ENCODE measurements at regions not wholly inside any gene's neighbourhood (a gene's known extent, or its start where the extent isn't known, plus 50 kb on each side); places are given as distances from the start of the nearest gene placed in this dataset.

DNA sequence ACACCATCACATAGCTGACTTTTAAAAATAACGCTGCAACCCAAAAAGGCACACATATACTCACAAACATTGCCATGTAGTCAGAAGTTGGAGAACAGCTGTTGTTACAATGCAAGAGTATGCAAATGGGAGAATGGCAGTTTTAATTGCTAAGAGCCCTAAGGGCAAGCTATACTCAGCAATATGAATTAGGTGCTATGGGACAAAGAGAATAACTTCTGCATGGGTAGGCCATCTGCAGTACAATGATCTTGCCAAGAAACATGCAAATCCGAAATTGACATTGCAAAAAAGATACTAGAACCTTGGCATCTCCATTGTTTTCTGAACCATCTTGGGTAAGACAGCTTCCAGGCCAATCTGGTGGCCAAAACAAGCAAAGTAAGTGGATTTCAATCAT, 697.8 kb downstream of the LRRIQ3 start:
- Histone ChIP-seq H3K36me3 (ENCODE audit: low read depth) (no peaks in the 10 kb centered on the region), H3K9me3 (no peaks in the 10 kb centered on the region), H3K4me3 (no peak overlapping the region), H3K4me1 (ENCODE audit: low read depth) (no peaks in the 10 kb centered on the region)
- ATAC-seq (no peak), DNase-seq (no peak)
- no peak for TF ChIP-seq CTCF (IDR thresholded peaks at IDR 0.05)
- intact Hi-C loops (cut with DNase I, micrococcal nuclease), result no loop called here

DNA sequence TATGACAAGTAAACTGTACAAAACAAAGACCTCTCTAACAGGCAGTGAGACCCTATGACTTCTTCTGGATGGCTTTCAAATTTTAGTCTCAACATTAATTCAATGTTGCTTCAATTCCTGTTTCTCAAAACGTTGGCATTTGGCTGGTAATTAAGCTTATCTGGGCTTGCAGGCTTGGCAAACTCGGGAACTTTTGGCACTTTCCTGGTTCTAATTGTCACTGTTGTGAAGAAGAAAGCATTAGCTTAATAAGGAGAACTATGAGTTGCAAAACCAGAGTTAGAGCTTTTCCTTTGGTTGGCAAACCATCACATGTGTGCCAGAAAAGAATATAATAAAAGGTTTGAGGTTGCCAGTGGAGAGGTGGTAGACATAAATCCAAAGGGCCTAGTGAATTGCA, 698.3 kb downstream of the LRRIQ3 start:
- H3K36me3 ChIP-seq (ENCODE audit: low read depth), result no peaks in the 10 kb centered on the region
- H3K9me3 ChIP-seq, result no peaks in the 10 kb centered on the region
- no peak for DNase-seq
- intact Hi-C loops (cut with DNase I, micrococcal nuclease), result no loop called here
- TF ChIP-seq CTCF (IDR thresholded peaks at IDR 0.05), result no peak
- no peak overlapping the region for H3K4me3 ChIP-seq
- H3K4me1 ChIP-seq (ENCODE audit: low read depth), result no peaks in the 10 kb centered on the region
- no peak for ATAC-seq

GRCh38 chr1:73491621-73492020, 706.4 kb downstream of the LRRIQ3 start:
- intact Hi-C loops (cut with DNase I, micrococcal nuclease), result no loop called here

DNA sequence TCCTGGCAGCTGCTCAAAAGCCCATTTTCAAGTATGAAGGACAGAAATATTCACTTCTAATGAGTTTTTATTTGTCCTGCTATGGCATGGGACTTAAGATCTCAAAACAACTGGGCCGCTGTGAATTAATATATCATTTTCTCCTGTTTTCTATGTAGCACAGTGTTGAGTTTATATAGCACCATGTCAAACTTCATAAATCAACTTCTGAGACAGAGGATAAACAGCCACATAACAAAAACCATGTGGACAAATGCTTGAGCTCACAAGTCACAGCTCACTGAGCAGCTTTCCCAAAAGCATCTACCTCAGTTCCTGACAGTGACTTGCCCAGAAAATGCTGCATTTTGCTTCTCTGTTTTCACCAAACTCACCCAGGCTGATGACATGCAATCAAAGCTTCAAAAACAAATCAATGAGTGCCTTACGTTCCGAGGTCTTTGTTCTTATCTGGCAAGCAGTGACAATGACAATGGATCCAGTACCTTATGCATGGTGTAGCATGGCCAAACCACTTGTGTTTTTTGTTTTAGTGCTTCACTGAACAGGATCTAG, 722.6 kb downstream of the LRRIQ3 start:
- Histone ChIP-seq H3K36me3 (ENCODE audit: low read depth) (no peaks in the 10 kb centered on the region), H3K4me1 (ENCODE audit: low read depth) (no peaks in the 10 kb centered on the region), H3K4me3 (no peak overlapping the region), H3K9me3 (no peaks in the 10 kb centered on the region)
- DNase-seq, result no peak
- intact Hi-C loops (cut with DNase I, micrococcal nuclease), result no loop called here
- TF ChIP-seq CTCF (IDR thresholded peaks at IDR 0.05), result no peak
- ATAC-seq, result no peak

More at GRCh38 chr1:73491621-73492020, 706.4 kb downstream of the LRRIQ3 start:
- H3K4me1 ChIP-seq (ENCODE audit: low read depth), result no peaks in the 10 kb centered on the region
- H3K9me3 ChIP-seq, result peaks cover 3% of the 10 kb centered on the region
- H3K4me3 ChIP-seq, result no peak overlapping the region
- H3K36me3 ChIP-seq (ENCODE audit: low read depth), result no peaks in the 10 kb centered on the region
- ATAC-seq (no peak), DNase-seq (no peak)
- no peak for TF ChIP-seq CTCF (IDR thresholded peaks at IDR 0.05)

GRCh38 chr1:73472810-73473209, 725.2 kb downstream of the LRRIQ3 start:
- no peak for DNase-seq
- Histone ChIP-seq H3K4me1 (ENCODE audit: low read depth) (no peaks in the 10 kb centered on the region), H3K9me3 (no peaks in the 10 kb centered on the region), H3K4me3 (no peak overlapping the region), H3K36me3 (ENCODE audit: low read depth) (no peaks in the 10 kb centered on the region)
- no peak for TF ChIP-seq CTCF (IDR thresholded peaks at IDR 0.05)
- intact Hi-C loops (cut with DNase I, micrococcal nuclease), result no loop called here
- ATAC-seq, result no peak

DNA sequence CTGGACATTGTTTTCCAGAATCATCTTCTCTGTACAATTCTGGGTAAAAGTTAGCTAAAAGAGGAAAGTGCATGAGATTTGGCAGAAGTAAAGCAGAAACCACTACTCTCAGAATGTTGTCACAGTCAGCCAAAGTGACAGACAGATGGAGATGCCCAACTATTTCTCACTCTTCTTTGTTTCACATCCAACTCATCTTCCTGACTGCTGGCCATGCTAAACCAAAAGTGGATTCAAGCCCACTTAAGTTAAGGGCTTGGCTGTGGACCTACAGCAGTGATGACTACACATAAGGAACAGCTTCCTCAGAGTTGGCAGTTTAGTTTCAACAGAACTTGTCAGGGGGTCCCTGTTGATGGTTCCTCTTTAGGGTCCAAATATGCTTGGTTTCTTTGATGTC, 730.2 kb downstream of the LRRIQ3 start:
- no peak for ATAC-seq
- intact Hi-C loops (cut with DNase I, micrococcal nuclease), result no loop called here

More for the DNA sequence above, 730.2 kb downstream of the LRRIQ3 start:
- Histone ChIP-seq H3K36me3 (ENCODE audit: low read depth) (no peaks in the 10 kb centered on the region), H3K4me1 (ENCODE audit: low read depth) (no peaks in the 10 kb centered on the region), H3K4me3 (no peak overlapping the region), H3K9me3 (no peaks in the 10 kb centered on the region)
- TF ChIP-seq CTCF (IDR thresholded peaks at IDR 0.05), result no peak
- no peak for DNase-seq
